Embryonic facial prominence (tissue), 1 donor: ENCODE measurements at regions not wholly inside any gene's neighbourhood (a gene's known extent, or its start where the extent isn't known, plus 50 kb on each side); places are given as distances from the start of the nearest gene placed in this dataset.
"Not testable (repeated sequence)": the region's sequence is repeated elsewhere in the genome, so short reads cannot be mapped to it uniquely, and the experiment has no call there.

Source experiments
- DNase-seq: peaks from one replicate; pipeline ENCODE4 v3.0.0-alpha.2; 2016; ENCODE audit errors: extremely low spot score

DNA sequence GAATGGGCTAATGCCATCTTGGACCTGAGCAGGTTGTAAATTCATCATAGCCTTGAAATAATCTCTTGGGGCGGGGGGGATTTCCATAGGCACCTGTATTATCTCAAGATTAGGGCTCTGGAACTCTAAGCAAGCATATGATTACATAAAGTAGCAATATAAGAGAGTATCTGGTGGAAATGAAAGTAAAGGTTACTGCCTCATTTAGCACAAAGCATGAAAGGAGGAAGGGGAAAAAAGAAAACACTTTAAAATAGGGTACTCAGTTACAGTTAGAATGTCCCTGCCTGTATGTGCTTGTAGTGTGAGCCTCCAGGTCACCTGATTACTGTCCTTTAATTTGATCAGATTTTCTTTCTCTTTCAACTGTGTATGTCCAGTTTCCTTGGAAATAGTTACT lies 1079.7 kb upstream of the CDH18 start:
- no peak for DNase-seq

DNA sequence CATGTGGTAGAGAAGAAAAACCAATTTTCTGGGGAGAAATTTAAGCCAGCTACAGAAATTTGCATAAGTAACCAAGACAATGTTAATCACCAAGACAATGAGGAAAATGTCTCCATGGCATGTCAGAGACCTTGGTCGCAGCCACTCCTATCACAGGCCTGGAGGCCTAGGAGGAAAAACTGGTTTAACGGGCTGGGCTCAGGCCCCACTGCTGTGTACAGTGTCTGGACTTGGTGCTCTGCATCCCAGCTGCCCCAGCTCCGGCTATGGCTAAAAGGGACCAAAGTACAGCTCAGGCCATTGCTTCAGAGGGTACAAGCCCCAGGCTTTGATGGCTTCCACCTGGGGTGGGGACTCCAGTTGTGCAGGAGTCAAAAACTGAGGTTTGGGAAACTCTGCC lies 1075.1 kb upstream of the CDH18 start:
- DNase-seq, result no peak

GRCh38 chr5:21058289-21058688 lies 1070.3 kb upstream of the CDH18 start:
- DNase-seq, result no peak

- DNase-seq, result no peak
These were observed 1063.9 kb upstream of the CDH18 start for GRCh38 chr5:21051945-21052344.

DNA sequence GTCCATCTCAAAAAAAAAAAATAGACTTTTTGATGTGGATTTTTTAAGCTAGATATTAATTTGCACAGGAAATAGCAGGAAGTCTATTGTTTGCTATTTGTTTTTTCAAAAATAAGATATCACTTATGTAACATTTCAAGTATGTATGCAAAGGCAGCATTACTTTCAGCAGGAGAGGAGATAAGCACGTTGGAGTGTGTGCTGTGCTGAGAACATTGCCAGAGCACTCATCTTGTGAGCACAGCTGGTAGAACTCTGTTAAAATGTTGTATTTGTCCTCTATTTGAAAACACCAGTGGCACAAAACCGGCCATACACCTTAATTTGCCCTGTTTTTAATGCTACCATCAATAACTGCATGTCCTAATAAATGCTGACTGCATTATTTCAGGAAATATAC lies 1061.9 kb upstream of the CDH18 start:
- no peak for DNase-seq

GRCh38 chr5:21030981-21031380 lies 1043.0 kb upstream of the CDH18 start:
- DNase-seq, result no peak

DNA sequence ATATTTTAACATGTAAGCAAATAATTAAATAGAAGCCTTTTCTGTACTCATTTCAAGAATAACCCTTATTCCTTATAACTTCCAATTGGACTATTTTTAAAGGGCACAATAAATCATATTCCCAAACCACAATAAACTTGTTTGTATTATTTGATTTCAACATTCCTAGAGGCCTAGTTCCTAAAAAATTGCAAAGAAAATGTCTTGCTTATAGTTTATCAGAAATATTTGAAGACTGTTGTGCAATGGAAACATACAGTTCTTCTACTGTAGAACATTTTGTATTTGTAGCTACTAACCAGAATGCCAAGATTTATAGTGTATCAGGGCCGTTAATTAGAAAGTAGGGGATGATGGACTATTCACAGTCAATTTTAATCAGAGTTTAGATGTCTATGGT lies 1037.0 kb upstream of the CDH18 start:
- DNase-seq, result no peak

DNA sequence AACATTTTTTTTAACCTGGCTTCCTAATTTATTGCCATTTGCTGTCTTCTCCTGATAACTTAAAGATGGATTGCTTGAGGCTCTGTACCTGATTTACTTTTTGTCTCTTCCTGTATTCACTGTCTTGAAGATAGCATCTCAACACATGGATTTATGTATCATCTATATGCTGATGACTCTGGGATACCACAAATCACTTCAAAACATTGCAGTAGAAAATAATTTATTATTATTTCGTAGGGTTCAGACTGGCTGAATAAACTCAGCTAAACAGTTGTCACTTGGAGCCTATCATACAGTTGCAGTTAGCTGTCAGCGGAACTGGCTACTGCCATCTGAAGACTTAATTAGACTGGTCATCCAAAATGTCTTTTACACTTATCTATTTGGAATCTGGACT lies 1025.2 kb upstream of the CDH18 start:
- no peak for DNase-seq

GRCh38 chr5:21007781-21008180 lies 1019.8 kb upstream of the CDH18 start:
- DNase-seq, result no peak

- DNase-seq, result not testable (repeated sequence)
These were observed 1000.9 kb upstream of the CDH18 start for GRCh38 chr5:20988933-20989332.

- no peak for DNase-seq
These were observed 997.8 kb upstream of the CDH18 start for GRCh38 chr5:20985754-20986153.

GRCh38 chr5:20974426-20974825 lies 986.4 kb upstream of the CDH18 start:
- no peak for DNase-seq

DNA sequence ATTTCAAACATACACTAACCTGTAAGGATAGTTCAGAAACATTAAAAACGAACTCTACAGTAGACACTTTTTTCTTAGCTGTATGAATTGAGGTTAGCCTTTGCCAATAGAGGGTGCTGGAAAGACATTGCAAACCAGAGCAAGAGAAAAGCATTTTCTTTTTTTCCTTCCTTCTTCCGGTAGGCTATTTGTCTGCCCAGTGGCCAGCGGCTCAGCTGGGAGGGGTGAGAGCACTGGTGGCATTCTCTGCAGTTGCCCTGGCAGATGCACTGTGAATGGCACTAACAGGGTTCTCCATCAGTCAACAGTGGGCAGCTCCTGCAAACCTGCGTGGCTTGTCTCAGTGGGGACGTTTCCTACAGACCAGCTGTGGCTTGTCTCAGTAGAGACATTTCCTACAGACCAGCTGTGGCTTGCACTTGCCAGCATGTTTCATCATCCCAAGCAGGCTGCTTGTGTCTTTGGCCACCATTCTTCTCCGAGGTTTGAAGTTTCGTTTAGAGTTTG lies 984.5 kb upstream of the CDH18 start:
- DNase-seq, result no peak

DNA sequence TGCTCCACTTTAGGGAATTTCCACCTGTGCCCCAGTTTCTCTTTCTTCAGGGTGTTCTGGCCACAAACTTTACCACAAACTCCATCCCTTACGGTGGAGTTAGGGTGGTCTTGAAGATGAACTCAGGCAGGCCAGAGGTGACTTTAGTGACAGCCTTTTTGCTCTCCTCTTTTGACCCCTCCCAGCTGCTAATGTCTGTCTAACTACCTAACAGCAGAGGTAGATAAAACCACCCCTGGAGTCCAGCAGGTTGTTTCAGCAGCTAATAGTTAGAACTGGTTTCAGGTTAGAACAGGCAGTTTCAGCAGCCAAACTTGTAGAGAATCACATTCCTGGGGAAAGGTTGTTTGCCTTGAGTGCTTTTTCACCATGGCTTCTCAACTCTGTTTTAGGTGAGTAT lies 971.3 kb upstream of the CDH18 start:
- DNase-seq, result no peak

DNA sequence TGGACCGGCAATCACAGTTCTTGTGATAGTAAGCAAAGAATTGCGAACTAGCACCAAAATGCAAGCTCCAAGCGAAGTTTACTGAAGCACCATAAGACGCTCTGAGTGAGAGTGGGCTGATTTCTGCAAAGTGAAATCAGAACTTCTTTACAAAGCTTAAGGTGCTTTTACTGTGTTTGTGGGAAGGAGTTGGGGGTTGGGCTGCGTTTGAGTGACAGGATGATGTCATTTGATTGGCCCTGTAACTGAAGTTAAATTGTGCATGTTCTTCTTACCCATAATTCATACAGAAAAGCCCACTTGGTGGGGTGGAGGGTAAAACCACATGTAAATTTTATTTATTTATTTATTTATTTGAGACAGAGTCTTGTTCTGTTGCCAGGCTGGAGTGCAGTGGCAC lies 970.6 kb upstream of the CDH18 start:
- no peak for DNase-seq

DNA sequence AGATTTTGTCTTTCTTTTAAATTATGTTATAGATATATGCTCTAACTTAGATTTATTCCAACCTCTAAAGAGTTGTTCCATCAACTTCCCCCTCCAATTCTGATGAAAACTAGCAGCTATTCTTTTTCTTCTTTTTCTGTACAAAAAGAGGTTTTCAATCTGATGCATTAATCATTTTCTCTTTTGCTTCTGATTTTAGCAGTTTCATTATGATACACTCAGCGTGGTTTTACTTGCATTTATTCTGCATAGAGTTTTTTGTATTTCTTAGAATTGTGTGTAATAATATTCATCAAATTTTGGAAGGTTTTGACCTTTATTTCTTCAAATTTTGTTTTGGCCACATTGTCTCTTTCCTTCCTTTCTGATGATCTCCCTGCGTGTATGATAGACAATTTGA lies 968.1 kb upstream of the CDH18 start:
- no peak for DNase-seq

DNA sequence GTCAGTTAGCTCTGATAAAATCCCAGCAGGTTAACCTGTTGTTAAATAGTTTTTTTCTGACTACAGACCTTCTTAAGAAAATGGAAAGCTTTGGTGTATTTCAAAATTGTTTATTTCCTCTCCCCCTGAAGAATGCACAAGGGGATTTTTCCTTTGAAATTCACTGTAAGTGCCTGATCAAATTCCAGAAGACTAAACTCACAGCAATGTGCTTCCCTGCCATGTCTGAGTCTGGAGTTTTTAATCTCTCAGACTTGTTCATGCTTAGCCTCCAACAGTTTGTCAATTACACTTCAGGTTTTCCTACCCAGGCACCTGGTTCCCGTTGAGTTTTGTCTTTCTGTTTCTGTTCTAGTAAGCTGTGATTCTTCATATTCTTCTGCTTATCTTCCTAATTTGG lies 961.6 kb upstream of the CDH18 start:
- no peak for DNase-seq

GRCh38 chr5:20943183-20943971 lies 955.4 kb upstream of the CDH18 start:
- not testable (repeated sequence) for DNase-seq

DNA sequence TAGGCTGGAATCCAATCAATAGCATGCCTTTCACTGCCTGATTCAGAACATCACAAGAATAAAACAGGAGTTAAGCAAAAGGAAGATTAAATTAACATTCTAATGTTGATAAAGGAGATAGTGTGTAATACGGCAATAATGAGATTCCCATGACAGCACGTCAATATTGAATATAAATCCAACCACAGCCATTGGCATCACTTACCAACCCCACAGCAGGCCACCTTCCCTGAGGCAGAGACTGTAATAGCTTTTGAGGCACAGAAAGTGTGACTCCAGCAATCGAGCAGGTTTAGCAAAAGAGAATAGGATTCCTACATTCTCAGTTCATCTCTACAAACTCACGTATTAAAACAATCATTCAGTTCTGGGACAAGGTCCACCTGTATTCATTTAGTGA lies 954.6 kb upstream of the CDH18 start:
- DNase-seq, result not testable (repeated sequence)

DNA sequence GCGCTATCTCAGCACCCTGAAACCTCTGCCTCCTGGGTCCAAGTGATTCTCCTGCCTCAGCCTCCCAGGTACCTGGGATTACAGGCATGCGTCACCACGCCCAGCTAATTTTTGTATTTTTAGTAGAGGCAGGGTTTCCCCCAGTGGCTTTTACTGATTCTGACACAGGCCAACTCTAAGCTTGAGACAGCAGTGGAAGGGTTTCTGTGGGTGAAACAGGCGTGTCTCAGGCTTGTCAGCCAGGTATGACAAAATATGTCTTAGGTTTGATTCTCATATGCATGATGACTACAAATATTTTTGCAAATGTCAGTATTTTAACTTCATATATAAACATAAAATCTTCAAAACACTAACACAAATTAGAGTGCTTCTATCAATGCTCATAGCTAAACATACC lies 952.8 kb upstream of the CDH18 start:
- not testable (repeated sequence) for DNase-seq

DNA sequence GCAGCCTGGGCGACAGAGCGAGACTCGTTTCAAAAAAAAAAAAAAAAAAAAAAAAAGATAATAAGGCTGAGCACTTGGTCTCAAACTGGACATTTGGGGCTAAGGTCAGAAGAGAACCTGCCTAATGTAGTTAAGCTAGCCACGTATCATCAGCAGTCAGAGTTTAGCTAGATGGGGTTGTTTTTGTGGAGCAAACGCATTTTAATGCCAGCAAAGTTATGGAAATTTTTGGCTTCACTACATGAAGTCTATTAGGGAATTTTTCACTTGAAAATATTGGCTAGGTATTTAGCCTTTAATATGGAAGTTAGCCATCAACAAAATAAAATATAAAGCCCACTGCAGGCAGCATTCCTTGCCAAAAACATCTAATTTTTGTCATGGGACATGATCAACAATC lies 902.9 kb upstream of the CDH18 start:
- not testable (repeated sequence) for DNase-seq

DNA sequence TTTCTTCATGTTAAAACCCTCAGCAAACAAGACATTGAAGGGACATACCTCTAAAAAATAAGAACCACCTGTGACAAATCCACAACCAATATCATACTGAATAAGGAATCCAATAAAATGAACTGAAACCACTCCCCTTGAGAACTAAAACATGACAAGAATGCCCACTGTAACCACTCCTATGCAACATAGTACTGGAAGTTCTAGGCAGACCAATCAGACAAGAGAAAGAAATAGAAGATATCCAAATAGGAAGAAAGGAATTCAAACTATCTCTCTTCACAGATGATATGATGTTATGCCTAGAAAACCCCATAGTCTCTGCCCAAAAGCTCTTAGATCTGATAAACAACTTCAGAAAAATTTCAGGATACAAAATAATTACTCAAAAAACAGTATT lies 887.7 kb upstream of the CDH18 start:
- DNase-seq, result not testable (repeated sequence)

DNA sequence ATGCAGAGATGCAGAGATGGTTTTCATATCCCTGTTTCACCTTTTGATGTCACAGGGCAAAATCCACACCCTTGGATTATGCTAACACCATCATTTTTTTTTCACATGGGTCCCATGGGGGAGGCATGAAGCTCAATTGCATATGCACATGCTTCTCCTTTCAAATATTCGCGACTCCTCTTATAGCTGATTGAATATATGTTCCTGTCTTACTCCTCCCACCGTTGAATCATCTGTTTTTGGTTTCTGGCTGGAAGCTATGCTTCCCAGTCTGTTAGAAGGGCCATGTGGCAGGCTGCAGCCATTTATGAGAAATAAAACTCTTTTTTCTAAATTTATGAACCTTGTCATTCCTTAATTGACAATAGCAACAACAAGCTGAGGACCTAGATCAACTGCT lies 877.9 kb upstream of the CDH18 start:
- not testable (repeated sequence) for DNase-seq

- no peak for DNase-seq
These were observed 845.2 kb upstream of the CDH18 start for GRCh38 chr5:20833081-20833627.
